ENCODE measurements at regions not wholly inside any gene's neighbourhood (a gene's known extent, or its start where the extent isn't known, plus 50 kb on each side); places are given as distances from the start of the nearest gene placed in this dataset.

DNA sequence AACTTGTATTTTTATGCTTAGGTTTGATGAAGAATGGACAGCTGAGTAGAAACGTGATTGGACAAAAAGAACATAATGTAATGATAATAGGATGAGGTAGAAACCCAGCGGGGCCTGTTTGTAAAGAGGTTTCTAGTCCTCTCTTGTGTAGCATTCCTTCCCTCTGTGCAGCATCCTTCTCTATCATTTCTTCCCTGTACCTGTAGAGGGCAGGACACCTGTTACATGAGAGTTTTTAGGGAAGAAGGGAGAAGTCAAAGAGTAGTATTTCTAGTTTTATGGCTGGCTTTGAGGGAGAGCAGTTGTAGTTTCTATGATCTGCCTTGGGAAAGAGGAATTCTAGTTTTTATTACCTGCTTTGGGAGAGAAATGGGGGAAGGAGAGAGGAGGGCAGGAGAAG, 162.1 kb upstream of the FST start:
- no peak overlapping the region for H3K27ac ChIP-seq
- TF ChIP-seq, protein P1, sequence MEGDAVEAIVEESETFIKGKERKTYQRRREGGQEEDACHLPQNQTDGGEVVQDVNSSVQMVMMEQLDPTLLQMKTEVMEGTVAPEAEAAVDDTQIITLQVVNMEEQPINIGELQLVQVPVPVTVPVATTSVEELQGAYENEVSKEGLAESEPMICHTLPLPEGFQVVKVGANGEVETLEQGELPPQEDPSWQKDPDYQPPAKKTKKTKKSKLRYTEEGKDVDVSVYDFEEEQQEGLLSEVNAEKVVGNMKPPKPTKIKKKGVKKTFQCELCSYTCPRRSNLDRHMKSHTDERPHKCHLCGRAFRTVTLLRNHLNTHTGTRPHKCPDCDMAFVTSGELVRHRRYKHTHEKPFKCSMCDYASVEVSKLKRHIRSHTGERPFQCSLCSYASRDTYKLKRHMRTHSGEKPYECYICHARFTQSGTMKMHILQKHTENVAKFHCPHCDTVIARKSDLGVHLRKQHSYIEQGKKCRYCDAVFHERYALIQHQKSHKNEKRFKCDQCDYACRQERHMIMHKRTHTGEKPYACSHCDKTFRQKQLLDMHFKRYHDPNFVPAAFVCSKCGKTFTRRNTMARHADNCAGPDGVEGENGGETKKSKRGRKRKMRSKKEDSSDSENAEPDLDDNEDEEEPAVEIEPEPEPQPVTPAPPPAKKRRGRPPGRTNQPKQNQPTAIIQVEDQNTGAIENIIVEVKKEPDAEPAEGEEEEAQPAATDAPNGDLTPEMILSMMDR (conservative IDR thresholded peaks at IDR 0.05) = no peak

- TF ChIP-seq, protein P1 (conservative IDR thresholded peaks at IDR 0.05) = no peak
- no peak overlapping the region for H3K27ac ChIP-seq
These were observed 161.1 kb upstream of the FST start for GRCh38 chr5:53319315-53319714.

DNA sequence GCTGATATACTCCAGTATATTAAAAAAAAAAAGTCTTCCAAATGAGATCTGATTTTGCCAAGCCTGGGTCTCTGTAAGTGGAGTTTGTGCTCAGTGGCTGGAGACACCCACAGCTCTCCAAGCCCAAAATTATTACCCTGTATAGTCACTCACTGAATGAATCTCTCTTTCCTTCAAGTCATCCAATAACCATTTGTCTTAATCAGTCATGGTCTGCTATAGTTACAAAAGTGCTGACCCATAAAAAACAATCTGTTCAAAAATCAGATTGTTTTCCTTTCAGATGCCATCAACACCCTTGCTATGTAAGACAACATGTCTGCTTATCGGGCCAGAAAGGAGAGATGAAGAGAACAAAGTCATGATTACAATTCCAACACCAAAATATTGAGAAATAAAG, 159.4 kb upstream of the FST start:
- no peak overlapping the region for H3K27ac ChIP-seq
- TF ChIP-seq, protein P1 (conservative IDR thresholded peaks at IDR 0.05) = no peak

DNA sequence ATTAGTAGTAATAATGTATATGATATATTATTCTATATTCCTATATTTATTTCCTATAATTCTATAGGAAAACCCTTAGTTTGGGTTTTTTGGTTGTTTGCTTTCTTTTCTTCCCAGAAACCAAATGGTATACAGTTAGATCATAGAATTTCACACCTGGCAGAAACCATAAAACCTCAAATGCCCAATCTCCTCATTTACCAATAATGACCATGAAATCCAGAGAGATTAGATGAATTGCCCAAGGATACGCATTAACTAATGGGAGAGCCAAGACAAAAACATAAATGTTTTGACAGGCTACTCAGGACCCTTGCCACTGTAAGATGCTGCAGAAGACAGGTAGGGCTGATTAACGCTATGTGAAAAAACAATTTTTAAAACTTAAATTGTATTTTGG, 158.7 kb upstream of the FST start:
- H3K27ac ChIP-seq = no peak overlapping the region
- TF ChIP-seq, protein P1 (conservative IDR thresholded peaks at IDR 0.05) = no peak

GRCh38 chr5:53322257-53322656, 158.2 kb upstream of the FST start:
- no peak overlapping the region for H3K27ac ChIP-seq
- TF ChIP-seq, protein P1 (conservative IDR thresholded peaks at IDR 0.05) = no peak

DNA sequence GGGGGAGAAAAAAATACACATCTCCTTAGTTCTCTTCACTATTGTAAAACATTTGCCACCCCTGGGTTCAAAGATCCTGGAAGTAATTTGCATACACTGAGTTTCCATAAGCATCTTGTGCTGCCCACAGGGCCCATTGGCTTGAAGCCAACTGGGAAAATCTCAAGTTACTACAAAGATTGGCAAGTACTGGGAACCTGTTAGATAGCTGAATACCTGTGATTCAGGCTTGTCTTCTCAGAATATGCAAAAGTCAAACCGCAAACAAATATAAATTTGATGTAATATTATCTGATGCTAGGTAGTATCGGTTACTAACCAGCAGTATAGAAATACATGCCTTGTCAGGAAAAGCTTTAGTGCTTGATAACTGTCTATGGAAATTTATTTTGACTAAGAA, 156.9 kb upstream of the FST start:
- no peak overlapping the region for H3K27ac ChIP-seq
- TF ChIP-seq, protein P1 (conservative IDR thresholded peaks at IDR 0.05) = no peak

DNA sequence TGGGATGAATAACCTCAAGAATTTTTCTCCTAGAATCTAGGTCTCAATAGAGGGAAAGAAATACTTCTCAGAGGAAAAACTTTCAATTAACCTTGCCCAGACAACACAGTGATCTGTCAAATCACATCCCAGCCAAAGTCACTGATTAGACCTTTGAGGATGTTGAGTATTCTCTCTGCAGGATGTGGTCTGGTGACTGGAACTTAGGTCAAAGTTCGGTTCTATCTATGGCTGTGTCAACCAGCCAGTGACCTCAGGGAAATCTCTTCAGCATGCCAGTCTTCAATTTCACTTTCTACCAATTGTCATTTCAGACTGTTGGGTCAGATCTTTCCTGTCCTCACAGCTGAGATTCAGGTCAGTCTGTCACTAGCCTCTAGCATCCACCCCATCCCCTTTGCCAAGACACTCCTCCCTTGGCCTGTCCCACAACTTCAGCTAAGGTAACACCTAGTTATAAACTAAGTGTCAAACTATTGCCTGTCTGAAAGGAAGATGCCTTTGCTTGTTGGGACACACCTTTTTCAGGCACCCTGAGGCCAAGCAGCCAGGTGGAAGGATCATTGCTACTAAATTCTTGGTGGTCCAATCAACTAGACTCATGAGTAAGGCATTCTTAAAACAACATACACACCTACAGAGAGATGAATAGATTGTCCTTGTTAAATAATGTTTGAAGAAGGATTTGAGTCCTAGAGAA, 156.3 kb upstream of the FST start:
- TF ChIP-seq, protein P1 (conservative IDR thresholded peaks at IDR 0.05) = no peak
- no peak overlapping the region for H3K27ac ChIP-seq

Measured in VCaP (cell line).